ENCODE measurements at regions not wholly inside any gene's neighbourhood (a gene's known extent, or its start where the extent isn't known, plus 50 kb on each side); places are given as distances from the start of the nearest gene placed in this dataset.
"Not testable (repeated sequence)": the region's sequence is repeated elsewhere in the genome, so short reads cannot be mapped to it uniquely, and the experiment has no call there.

GRCh38 chr7:91717681-91718470 lies 162.6 kb downstream of the MTERF1 start:
- H3K27ac Mint-ChIP-seq (ENCODE audit: unreplicated experiment), result no peak overlapping the region
- H3K4me1 Mint-ChIP-seq (ENCODE audit: unreplicated experiment), result peaks cover 2% of the 10 kb centered on the region
- H3K36me3 Mint-ChIP-seq (ENCODE audit: low read depth, unreplicated experiment), result no peaks in the 10 kb centered on the region
- H3K9me3 Mint-ChIP-seq (ENCODE audit: unreplicated experiment), result no peaks in the 10 kb centered on the region
- H3K27me3 Mint-ChIP-seq (ENCODE audit: unreplicated experiment), result peaks cover 1% of the 10 kb centered on the region
- TF ChIP-seq CTCF (IDR thresholded peaks at IDR 0.05; ENCODE audit: unreplicated experiment), result no peak
- DNase-seq (ENCODE audit: low spot score), result no peak
- H3K4me3 Mint-ChIP-seq (ENCODE audit: unreplicated experiment), result no peak overlapping the region

GRCh38 chr7:91719008-91719407 lies 161.5 kb downstream of the MTERF1 start:
- no peak for DNase-seq (ENCODE audit: low spot score)
- no peak for TF ChIP-seq CTCF (IDR thresholded peaks at IDR 0.05; ENCODE audit: unreplicated experiment)
- no peaks in the 10 kb centered on the region for H3K9me3 Mint-ChIP-seq (ENCODE audit: unreplicated experiment)
- no peak overlapping the region for H3K4me3 Mint-ChIP-seq (ENCODE audit: unreplicated experiment)
- peaks cover 2% of the 10 kb centered on the region for H3K4me1 Mint-ChIP-seq (ENCODE audit: unreplicated experiment)
- no peaks in the 10 kb centered on the region for H3K27me3 Mint-ChIP-seq (ENCODE audit: unreplicated experiment)
- no peak overlapping the region for H3K27ac Mint-ChIP-seq (ENCODE audit: unreplicated experiment)
- no peaks in the 10 kb centered on the region for H3K36me3 Mint-ChIP-seq (ENCODE audit: low read depth, unreplicated experiment)

GRCh38 chr7:91720260-91720937 lies 160.1 kb downstream of the MTERF1 start:
- Mint-ChIP-seq H3K4me1 (ENCODE audit: unreplicated experiment) (peaks cover 2% of the 10 kb centered on the region), H3K27ac (ENCODE audit: unreplicated experiment) (no peak overlapping the region), H3K9me3 (ENCODE audit: unreplicated experiment) (no peaks in the 10 kb centered on the region), H3K4me3 (ENCODE audit: unreplicated experiment) (no peak overlapping the region), H3K36me3 (ENCODE audit: low read depth, unreplicated experiment) (no peaks in the 10 kb centered on the region), H3K27me3 (ENCODE audit: unreplicated experiment) (no peaks in the 10 kb centered on the region)
- no peak for TF ChIP-seq CTCF (IDR thresholded peaks at IDR 0.05; ENCODE audit: unreplicated experiment)
- DNase-seq (ENCODE audit: low spot score), result no peak

- Mint-ChIP-seq H3K9me3 (ENCODE audit: unreplicated experiment) (no peaks in the 10 kb centered on the region), H3K4me1 (ENCODE audit: unreplicated experiment) (peaks cover 2% of the 10 kb centered on the region), H3K27ac (ENCODE audit: unreplicated experiment) (no peak overlapping the region), H3K36me3 (ENCODE audit: low read depth, unreplicated experiment) (no peaks in the 10 kb centered on the region), H3K27me3 (ENCODE audit: unreplicated experiment) (no peaks in the 10 kb centered on the region), H3K4me3 (ENCODE audit: unreplicated experiment) (no peak overlapping the region)
- no peak for TF ChIP-seq CTCF (IDR thresholded peaks at IDR 0.05; ENCODE audit: unreplicated experiment)
- DNase-seq (ENCODE audit: low spot score), result no peak
Observed at GRCh38 chr7:91722831-91723230, 157.7 kb downstream of the MTERF1 start.

- not testable (repeated sequence) for H3K4me3 Mint-ChIP-seq (ENCODE audit: unreplicated experiment); H3K27me3 Mint-ChIP-seq (ENCODE audit: unreplicated experiment); DNase-seq (ENCODE audit: low spot score); H3K36me3 Mint-ChIP-seq (ENCODE audit: low read depth, unreplicated experiment); H3K9me3 Mint-ChIP-seq (ENCODE audit: unreplicated experiment); H3K4me1 Mint-ChIP-seq (ENCODE audit: unreplicated experiment); H3K27ac Mint-ChIP-seq (ENCODE audit: unreplicated experiment)
Observed at GRCh38 chr7:91729046-91729445, 151.5 kb downstream of the MTERF1 start.
